Endothelial cell of umbilical vein (primary cell): ENCODE measurements at regions not wholly inside any gene's neighbourhood (a gene's known extent, or its start where the extent isn't known, plus 50 kb on each side); places are given as distances from the start of the nearest gene placed in this dataset.

Source experiments
- BruUV-seq: library from RNA; stranded (reverse); fragments of 400-500 nt; replicated peaks from 2 replicates; lab custom pipeline; 2021; lab: Mats Ljungman, UMichigan
- CTCF ChIA-PET: fragments of 300-600, 350-600 bp; sonication (Branson Sonifier 250); formaldehyde crosslinking; loops from one replicate; lab custom pipeline; 2021; ENCODE audit warnings: antibody characterized with exemption, inconsistent platforms; lab: Charles Lee
- POLR2A ChIA-PET: fragments of 300-600, 350-600 bp; sonication (Branson Sonifier 250); formaldehyde crosslinking; loops from one replicate; lab custom pipeline; 2021; ENCODE audit warnings: antibody characterized with exemption, inconsistent platforms; lab: Charles Lee
- DNase-seq: peaks from one replicate; pipeline ENCODE4 v3.0.0-alpha.2; 2011; ENCODE audit warnings: low read depth, low spot score
- FAIRE-seq: peaks from 2 replicates; lab custom pipeline; 2011; peaks lifted over from hg19 to GRCh38; lab: Jason Lieb, UNC
- H2AFZ ChIP-seq: 2 replicates; pipeline ENCODE4 v1.6.0; 2012; ENCODE audit warnings: low read depth, low read length, control low read depth, inconsistent platforms
- H3K27ac ChIP-seq: 2 replicates; pipeline ENCODE4 v1.5.1; 2011; ENCODE audit warnings: low read depth, mild to moderate bottlenecking, control low read depth, low read length, moderate library complexity; ENCODE audit not compliant: insufficient read depth
- H3K27me3 ChIP-seq, 2 experiments: 2 replicates each; pipeline versions ENCODE4 v1.6.0 to v1.6.1; 2011; ENCODE audit warnings: low read length in 2 of 2, mixed read lengths in 1 of 2; ENCODE audit not compliant: control insufficient read depth in 2 of 2, insufficient read depth in 2 of 2
- H3K36me3 ChIP-seq, 2 experiments: 2 replicates in 1 of 2; 3 replicates in 1 of 2; pipeline ENCODE4 v1.5.1; 2011; ENCODE audit warnings: low read length in 2 of 2, mild to moderate bottlenecking in 1 of 2, moderate library complexity in 1 of 2; ENCODE audit not compliant: control insufficient read depth in 2 of 2, insufficient read depth in 2 of 2; ENCODE audit errors: extremely low read depth in 1 of 2
- H3K4me1 ChIP-seq: 3 replicates; pipeline ENCODE4 v1.5.1; 2011; ENCODE audit warnings: mild to moderate bottlenecking, low read length; ENCODE audit not compliant: control insufficient read depth, insufficient read depth; ENCODE audit errors: extremely low read depth
- H3K4me2 ChIP-seq: 2 replicates; pipeline ENCODE4 v1.6.1; 2011; ENCODE audit warnings: low read length, control low read depth, mixed read lengths; ENCODE audit not compliant: insufficient read depth
- H3K4me3 ChIP-seq, 3 experiments: fragments of 200-600 bp in 1 of 3; sonication (generic), shearing (Covaris generic) in 1 of 3; replicated peaks in 1 of 3; 2 replicates each; pipeline ENCODE4 v1.5.1; 2011 to 2016; ENCODE audit warnings: control low read depth in 3 of 3, low read length in 3 of 3, mild to moderate bottlenecking in 2 of 3, inconsistent platforms in 1 of 3, low read depth in 1 of 3, moderate library complexity in 1 of 3; ENCODE audit not compliant: insufficient read depth in 1 of 3
- H3K79me2 ChIP-seq: 2 replicates; pipeline ENCODE4 v1.6.0; 2012; ENCODE audit warnings: low read length, inconsistent platforms; ENCODE audit not compliant: control insufficient read depth, insufficient read depth
- H3K9ac ChIP-seq: replicated peaks from 2 replicates; pipeline ENCODE3; 2011; ENCODE audit warnings: low read length, control low read depth; ENCODE audit not compliant: insufficient read depth; ENCODE audit errors: extremely low read depth
- H3K9me1 ChIP-seq: replicated peaks from 3 replicates; pipeline ENCODE4 v1.6.0; 2011; ENCODE audit warnings: mild to moderate bottlenecking, low read length; ENCODE audit not compliant: control insufficient read depth, insufficient read depth; ENCODE audit errors: extremely low read depth
- H3K9me3 ChIP-seq: replicated peaks from 2 replicates; pipeline ENCODE4 v1.5.1; 2012; ENCODE audit warnings: low read length, inconsistent platforms; ENCODE audit not compliant: control insufficient read depth, insufficient read depth
- H4K20me1 ChIP-seq: replicated peaks from 2 replicates; pipeline ENCODE3; 2011; ENCODE audit warnings: mild to moderate bottlenecking, low read length; ENCODE audit not compliant: control insufficient read depth, insufficient read depth; ENCODE audit errors: extremely low read depth
- EZH2 ChIP-seq: IDR thresholded peaks from 2 replicates; pipeline ENCODE4 v1.6.1; 2012; ENCODE audit warnings: borderline replicate concordance, low read depth, mild to moderate bottlenecking, moderate library complexity, low read length, inconsistent platforms; ENCODE audit not compliant: severe bottlenecking
- FOS ChIP-seq: IDR thresholded peaks from 2 replicates; pipeline ENCODE4 v1.6.1; 2011; ENCODE audit warnings: mild to moderate bottlenecking, low read length, moderate library complexity, borderline replicate concordance; ENCODE audit not compliant: insufficient read depth
- GATA2 ChIP-seq: IDR thresholded peaks from 2 replicates; pipeline ENCODE4 v1.7.0; 2011; ENCODE audit warnings: low read depth, mild to moderate bottlenecking, moderate library complexity, mixed read lengths, low read length; ENCODE audit not compliant: insufficient read length, insufficient read depth
- JUN ChIP-seq: IDR thresholded peaks from 2 replicates; pipeline ENCODE4 v1.6.1; 2011; ENCODE audit warnings: borderline replicate concordance, low read depth; ENCODE audit not compliant: insufficient read length, insufficient read depth
- MYC ChIP-seq: IDR thresholded peaks from one replicate; pipeline ENCODE4 v1.6.1; 2011; ENCODE audit warnings: mild to moderate bottlenecking, low read depth, low read length
- POLR2A ChIP-seq: IDR thresholded peaks from 2 replicates; pipeline ENCODE4 v1.6.1; 2012; ENCODE audit warnings: low read depth, mild to moderate bottlenecking, control low read depth, low read length
- POLR2AphosphoS5 ChIP-seq: IDR thresholded peaks from 2 replicates; pipeline ENCODE4 v1.6.1; 2012; ENCODE audit warnings: low read depth, mild to moderate bottlenecking, control low read depth, low read length, moderate library complexity; ENCODE audit not compliant: insufficient read depth
- dilution Hi-C: fragments of 300-500 bp; cut with MboI; formaldehyde crosslinking; loops from one replicate; pipeline ENCODE4 v1.15.0; 2019; ENCODE audit warnings: low sequenced_read_pairs; ENCODE audit not compliant: extremely low pct_ligation_motif_present
- intact Hi-C: fragments of 100-400 bp; cut with micrococcal nuclease; formaldehyde crosslinking; loops from one replicate; pipeline ENCODE4 v1.10.0; 2022
- TF ChIP-seq, protein P1 (sequence below), 2 donors: IDR thresholded peaks; 1 replicate in 1 of 2; 2 replicates in 1 of 2; pipeline ENCODE4 v1.5.1; 2011; ENCODE audit warnings: low read length in 2 of 2, mild to moderate bottlenecking in 2 of 2, moderate library complexity in 2 of 2, control low read depth in 1 of 2, inconsistent platforms in 1 of 2, low read depth in 1 of 2; ENCODE audit not compliant: insufficient read depth in 1 of 2; ENCODE audit errors: extremely low read depth in 1 of 2
- TF ChIP-seq, protein P2 (sequence below): IDR thresholded peaks from 2 replicates; pipeline ENCODE4 v1.6.1; 2011; ENCODE audit not compliant: insufficient read depth, insufficient read length

- Histone ChIP-seq H3K9ac (no peak overlapping the region), H3K4me3 (no peak overlapping the region), H4K20me1 (no peaks in the 10 kb centered on the region), H3K36me3 (no peaks in the 10 kb centered on the region), H3K4me1 (no peaks in the 10 kb centered on the region), H2AFZ (no peak overlapping the region), H3K9me1 (no peaks in the 10 kb centered on the region), H3K9me3 (no peaks in the 10 kb centered on the region), H3K79me2 (no peaks in the 10 kb centered on the region), H3K27me3 (no peaks in the 10 kb centered on the region), H3K27ac (no peak overlapping the region), H3K4me2 (no peak overlapping the region)
- TF ChIP-seq, protein P1, sequence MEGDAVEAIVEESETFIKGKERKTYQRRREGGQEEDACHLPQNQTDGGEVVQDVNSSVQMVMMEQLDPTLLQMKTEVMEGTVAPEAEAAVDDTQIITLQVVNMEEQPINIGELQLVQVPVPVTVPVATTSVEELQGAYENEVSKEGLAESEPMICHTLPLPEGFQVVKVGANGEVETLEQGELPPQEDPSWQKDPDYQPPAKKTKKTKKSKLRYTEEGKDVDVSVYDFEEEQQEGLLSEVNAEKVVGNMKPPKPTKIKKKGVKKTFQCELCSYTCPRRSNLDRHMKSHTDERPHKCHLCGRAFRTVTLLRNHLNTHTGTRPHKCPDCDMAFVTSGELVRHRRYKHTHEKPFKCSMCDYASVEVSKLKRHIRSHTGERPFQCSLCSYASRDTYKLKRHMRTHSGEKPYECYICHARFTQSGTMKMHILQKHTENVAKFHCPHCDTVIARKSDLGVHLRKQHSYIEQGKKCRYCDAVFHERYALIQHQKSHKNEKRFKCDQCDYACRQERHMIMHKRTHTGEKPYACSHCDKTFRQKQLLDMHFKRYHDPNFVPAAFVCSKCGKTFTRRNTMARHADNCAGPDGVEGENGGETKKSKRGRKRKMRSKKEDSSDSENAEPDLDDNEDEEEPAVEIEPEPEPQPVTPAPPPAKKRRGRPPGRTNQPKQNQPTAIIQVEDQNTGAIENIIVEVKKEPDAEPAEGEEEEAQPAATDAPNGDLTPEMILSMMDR (IDR thresholded peaks at IDR 0.05; ENCODE audit: extremely low read depth in 1 of 2, insufficient read depth in 1 of 2, low read depth in 1 of 2, low read length in 2 of 2): no peak
- TF ChIP-seq MYC: no peak
- no peak for TF ChIP-seq EZH2
- TF ChIP-seq, protein P2, sequence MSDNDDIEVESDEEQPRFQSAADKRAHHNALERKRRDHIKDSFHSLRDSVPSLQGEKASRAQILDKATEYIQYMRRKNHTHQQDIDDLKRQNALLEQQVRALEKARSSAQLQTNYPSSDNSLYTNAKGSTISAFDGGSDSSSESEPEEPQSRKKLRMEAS: no peak
- no peak for TF ChIP-seq GATA2
- TF ChIP-seq POLR2A: no peak
- TF ChIP-seq FOS: no peak
- no peak for TF ChIP-seq POLR2AphosphoS5
- no peak for TF ChIP-seq JUN
- CTCF ChIA-PET: no interaction called here
- BruUV-seq: no TSS peak
- FAIRE-seq (no peak), DNase-seq (no peak)
- POLR2A ChIA-PET: no interaction called here
- dilution Hi-C loops (no loop called here), intact Hi-C loops (no loop called here)
These were observed 66.4 kb upstream of the USP29 start for GRCh38 chr19:57053401-57053800.
